ENCODE measurements at regions not wholly inside any gene's neighbourhood (a gene's known extent, or its start where the extent isn't known, plus 50 kb on each side); places are given as distances from the start of the nearest gene placed in this dataset.

GRCh38 chr13:68386808-68387207 lies 1156.7 kb upstream of the PCDH9 start:
- TF ChIP-seq ZNF639 (CRISPR knock-in tag; conservative IDR thresholded peaks at IDR 0.05 in 1 of 2, IDR thresholded peaks at IDR 0.05 in 1 of 2) (no peak), CEBPG (CRISPR knock-in tag; IDR thresholded peaks at IDR 0.05) (no peak), CEBPG (tag; conservative IDR thresholded peaks at IDR 0.05 in 1 of 2, IDR thresholded peaks at IDR 0.05 in 1 of 2) (no peak), ZNF224 (CRISPR knock-in tag; IDR thresholded peaks at IDR 0.05) (no peak), SMARCA4 (IDR thresholded peaks at IDR 0.05) (no peak), RFX5 (IDR thresholded peaks at IDR 0.05; ENCODE audit: low read depth, low read length) (no peak), CTCF (IDR thresholded peaks at IDR 0.05 in 2 of 3, conservative IDR thresholded peaks at IDR 0.05 in 1 of 3; ENCODE audit: insufficient read depth in 2 of 3, low read depth in 1 of 3, low read length in 3 of 3) (no peak), SRF (CRISPR knock-in tag; IDR thresholded peaks at IDR 0.05) (no peak), POLR2A (conservative IDR thresholded peaks at IDR 0.05) (no peak), NR2C2 (CRISPR knock-in tag; IDR thresholded peaks at IDR 0.05) (no peak), NR2C2 (tag; IDR thresholded peaks at IDR 0.05) (no peak), EZH2 (IDR thresholded peaks at IDR 0.05; ENCODE audit: borderline replicate concordance, low read depth, low read length) (no peak), POLR2AphosphoS5 (IDR thresholded peaks at IDR 0.05; ENCODE audit: control insufficient read depth, insufficient read depth, low read depth, low read length) (no peak), ZBTB26 (CRISPR knock-in tag; IDR thresholded peaks at IDR 0.05) (no peak), ZBTB1 (CRISPR knock-in tag; IDR thresholded peaks at IDR 0.05; ENCODE audit: borderline replicate concordance, low read depth) (no peak)

Data from K562 (cell line).